ENCODE measurements at regions not wholly inside any gene's neighbourhood (a gene's known extent, or its start where the extent isn't known, plus 50 kb on each side); places are given as distances from the start of the nearest gene placed in this dataset.

GRCh38 chr7:98458090-98458875 is 57.4 kb upstream of the BAIAP2L1 start:
- TF ChIP-seq CTCF (IDR thresholded peaks at IDR 0.05) (no peak), POLR2AphosphoS5 (IDR thresholded peaks at IDR 0.05) (no peak), POLR2A (IDR thresholded peaks at IDR 0.05) (no peak)
